NCI-H2196 (cell line): ENCODE measurements at regions not wholly inside any gene's neighbourhood (a gene's known extent, or its start where the extent isn't known, plus 50 kb on each side); places are given as distances from the start of the nearest gene placed in this dataset.
A peak's percentile ranks its signal among the peaks of the same experiment; 100 is the strongest.
"Not testable (repeated sequence)": the region's sequence is repeated elsewhere in the genome, so short reads cannot be mapped to it uniquely, and the experiment has no call there.

Source experiments
- DNase-seq: peaks from one replicate; lab custom pipeline; 2025; ENCODE audit not compliant: unreplicated experiment; lab: John Stamatoyannopoulos, UW

GRCh38 chr2:49686897-49687442 lies 532.7 kb upstream of the FSHR start:
- no peak for DNase-seq

DNA sequence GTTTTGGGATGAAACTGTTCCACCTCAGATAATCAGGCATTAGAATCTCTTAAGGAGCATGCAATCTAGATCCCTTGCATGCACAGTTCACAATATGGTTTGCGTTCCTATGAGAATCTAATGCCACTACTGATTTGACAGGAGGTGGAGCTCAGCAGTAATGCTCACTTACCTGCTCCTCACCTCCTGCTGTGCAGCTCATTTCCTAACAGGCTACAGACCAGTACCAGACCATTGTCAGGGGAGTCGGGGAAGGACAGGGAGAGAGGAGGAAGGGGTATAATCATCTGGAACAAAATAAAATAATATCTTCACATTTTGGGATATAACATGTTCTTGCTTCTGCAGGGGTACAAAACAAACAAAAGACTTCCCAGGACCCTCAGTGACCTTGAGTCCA lies 532.0 kb upstream of the FSHR start:
- no peak for DNase-seq

- no peak for DNase-seq
These were observed 522.9 kb upstream of the FSHR start for GRCh38 chr2:49677227-49677626.

DNA sequence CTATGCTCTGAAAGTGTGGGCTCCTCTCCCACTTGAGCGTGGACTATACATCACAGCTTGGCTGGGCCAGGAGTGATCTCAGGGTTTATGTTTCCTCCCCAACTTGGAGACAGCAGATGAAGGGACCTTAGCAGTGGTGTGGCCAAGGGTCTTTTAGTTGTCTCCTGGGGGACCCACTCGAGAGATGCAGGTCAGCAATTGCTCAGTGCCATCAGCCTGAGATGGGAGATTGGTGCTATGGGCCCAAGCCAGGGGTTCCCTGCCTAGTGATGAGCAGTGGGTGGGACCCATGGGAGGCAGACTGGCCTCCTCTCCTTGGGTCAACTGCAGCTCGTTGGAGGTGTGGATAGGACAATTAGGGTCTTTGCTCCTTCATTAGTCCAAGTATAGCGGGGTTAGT lies 510.5 kb upstream of the FSHR start:
- no peak for DNase-seq

- no peak for DNase-seq
These were observed 507.5 kb upstream of the FSHR start for GRCh38 chr2:49661809-49662208.

DNA sequence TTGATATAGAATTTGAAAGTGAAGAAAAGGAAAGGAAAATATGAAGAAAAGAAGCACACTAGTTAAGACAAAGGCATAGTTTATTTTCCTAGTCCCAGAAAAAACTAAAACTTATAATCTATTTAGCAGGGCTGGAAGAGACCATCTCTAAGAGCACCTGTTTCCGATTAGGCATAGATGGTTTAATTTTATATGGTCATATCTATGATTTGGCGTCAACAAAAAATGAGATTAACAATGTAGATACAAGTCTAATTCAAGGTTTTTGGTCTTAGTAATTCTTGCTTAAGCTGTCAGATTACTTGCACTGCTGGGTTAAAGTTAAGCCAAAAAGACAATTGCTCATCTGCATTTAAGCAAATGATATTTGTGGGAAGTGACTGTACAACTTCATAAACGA lies 502.5 kb upstream of the FSHR start:
- no peak for DNase-seq

DNA sequence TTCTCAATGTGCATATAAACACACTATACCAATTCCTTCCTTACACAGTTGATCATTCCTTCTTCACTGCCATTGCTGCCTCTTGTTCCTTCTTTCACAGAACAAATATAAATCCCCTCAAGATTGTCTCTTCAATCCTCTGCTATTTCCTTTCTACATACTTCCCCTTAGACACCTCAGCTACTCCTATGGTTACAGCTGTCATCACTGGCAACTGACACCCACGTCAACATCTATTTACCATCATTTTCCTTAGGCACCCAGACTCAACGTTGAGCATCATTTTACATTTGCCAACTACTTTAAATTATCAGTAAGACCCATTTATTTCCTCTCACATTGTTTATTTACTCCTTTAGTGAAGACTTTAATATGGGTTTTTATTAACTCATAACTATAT lies 488.8 kb upstream of the FSHR start:
- no peak for DNase-seq

GRCh38 chr2:49640630-49641029 lies 486.3 kb upstream of the FSHR start:
- no peak for DNase-seq

DNA sequence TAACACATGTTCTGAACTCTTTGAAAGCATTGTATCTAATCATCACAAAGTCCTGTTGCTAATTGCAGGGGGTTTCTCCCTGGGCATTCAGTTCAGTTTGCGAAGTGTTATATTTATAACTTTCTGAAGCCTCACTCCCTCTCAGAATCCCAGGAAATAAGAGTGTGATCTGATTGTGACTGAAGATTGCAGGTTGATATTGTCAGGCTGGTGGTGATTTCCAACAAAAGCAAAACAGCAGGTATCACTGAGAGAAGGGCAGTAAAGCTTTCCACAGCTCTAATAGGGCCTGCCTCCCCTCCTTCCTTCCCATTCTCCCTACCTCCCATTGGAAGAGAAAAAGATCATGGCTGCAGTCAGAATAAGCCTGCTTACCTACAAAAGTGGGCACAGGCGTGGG lies 466.7 kb upstream of the FSHR start:
- DNase-seq: no peak

GRCh38 chr2:49619804-49620203 lies 465.5 kb upstream of the FSHR start:
- no peak for DNase-seq

DNA sequence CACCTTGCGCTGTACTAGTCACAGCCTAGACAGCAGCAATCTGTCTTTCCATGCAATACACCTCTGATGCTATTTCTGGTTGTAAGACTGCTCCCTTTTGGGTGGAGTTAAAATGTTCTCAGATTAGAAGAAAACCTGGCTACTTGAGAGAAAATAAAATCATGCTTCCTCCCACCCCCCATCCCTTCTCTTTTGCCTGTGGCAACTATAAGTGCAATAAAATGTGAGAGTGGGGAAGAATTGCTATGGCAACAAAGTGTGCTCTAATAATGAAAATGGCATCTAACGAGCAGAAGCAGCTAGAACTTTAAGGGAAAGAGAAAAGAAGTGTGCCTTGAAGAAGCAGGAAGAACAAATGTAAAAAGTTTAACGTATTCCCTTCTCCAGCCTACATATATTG lies 464.2 kb upstream of the FSHR start:
- no peak for DNase-seq

- peak; percentile 8 for DNase-seq
These were observed 462.5 kb upstream of the FSHR start for GRCh38 chr2:49616800-49617199.

DNA sequence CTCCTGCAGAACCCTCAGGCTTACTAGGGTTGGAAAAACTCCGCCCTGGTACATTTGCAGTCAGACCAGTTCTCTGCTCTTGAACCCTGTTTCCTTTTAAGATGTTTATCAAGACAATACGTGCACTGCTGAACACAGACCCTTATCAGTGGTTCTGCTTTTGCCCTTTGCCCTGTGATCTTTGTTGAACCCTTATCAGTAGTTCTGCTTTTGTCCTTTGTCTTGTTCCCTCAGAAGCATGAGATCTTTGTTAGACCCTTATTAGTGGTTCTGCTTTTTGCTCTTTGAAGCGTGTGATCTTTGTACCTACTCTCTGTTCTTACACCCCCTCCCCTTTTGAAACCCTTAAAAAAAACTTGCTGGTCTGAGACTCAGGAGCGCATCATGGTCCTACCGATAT lies 457.5 kb upstream of the FSHR start:
- DNase-seq: not testable (repeated sequence)

DNA sequence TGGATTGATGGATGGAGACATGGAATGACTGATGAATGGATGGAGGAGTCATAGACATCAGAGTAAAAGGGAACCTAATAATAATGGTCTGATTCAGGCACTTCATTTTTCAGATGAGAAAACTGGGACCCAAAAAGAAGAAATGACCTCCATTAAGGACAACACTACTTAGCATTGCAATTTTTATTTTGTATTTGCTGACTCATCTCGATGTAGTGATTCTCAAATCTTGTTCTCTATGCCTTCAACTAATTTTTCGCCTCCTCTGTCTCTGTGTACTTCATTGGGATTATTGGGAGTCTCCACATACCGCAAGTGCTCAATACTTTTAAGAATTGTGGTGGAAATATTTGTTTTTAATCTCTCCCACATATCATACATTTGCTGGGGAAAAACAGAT lies 446.2 kb upstream of the FSHR start:
- no peak for DNase-seq

DNA sequence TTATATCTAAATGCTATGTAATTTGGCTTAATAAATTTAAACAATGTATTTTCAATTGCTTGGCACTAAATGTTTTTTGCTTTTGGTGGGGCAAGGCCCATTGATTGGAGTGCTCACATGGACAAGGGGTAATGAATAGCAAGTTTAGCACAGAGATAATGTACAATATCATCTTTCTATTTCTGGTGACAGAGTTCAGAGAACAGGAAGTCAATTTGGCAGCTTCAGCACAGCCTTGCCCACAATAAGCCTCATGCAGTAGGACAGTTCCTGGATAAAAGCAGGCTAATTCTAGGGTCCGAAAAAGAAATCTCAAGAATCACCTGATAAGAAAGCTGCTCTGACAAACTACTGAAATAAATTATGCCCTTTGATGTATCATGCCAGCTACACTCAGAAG lies 443.9 kb upstream of the FSHR start:
- no peak for DNase-seq

DNA sequence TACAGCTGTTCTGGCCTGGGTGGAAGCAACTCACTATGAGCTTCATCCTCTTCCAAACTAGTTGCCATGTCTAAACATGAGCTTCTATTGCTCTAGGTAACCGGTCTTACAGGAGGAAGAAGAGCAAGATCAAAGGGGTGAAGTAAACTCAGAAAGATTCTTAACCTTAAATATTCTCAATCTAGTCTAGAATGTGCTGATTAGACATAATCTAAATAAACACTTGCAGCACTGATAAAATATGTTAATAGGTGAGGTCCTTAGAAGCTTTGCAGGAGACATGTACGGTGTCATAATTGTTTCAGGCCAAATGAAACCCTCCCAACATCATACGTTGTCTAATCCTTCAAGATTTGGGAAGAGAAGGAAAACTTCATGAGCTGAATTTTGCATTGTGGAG lies 431.6 kb upstream of the FSHR start:
- DNase-seq: no peak

GRCh38 chr2:49582946-49583345 lies 428.6 kb upstream of the FSHR start:
- no peak for DNase-seq

GRCh38 chr2:49577041-49577440 lies 422.7 kb upstream of the FSHR start:
- no peak for DNase-seq

GRCh38 chr2:49569176-49569575 lies 414.9 kb upstream of the FSHR start:
- DNase-seq: no peak

- DNase-seq: no peak
These were observed 413.7 kb upstream of the FSHR start for GRCh38 chr2:49567811-49568600.

GRCh38 chr2:49567021-49567420 lies 412.7 kb upstream of the FSHR start:
- no peak for DNase-seq

DNA sequence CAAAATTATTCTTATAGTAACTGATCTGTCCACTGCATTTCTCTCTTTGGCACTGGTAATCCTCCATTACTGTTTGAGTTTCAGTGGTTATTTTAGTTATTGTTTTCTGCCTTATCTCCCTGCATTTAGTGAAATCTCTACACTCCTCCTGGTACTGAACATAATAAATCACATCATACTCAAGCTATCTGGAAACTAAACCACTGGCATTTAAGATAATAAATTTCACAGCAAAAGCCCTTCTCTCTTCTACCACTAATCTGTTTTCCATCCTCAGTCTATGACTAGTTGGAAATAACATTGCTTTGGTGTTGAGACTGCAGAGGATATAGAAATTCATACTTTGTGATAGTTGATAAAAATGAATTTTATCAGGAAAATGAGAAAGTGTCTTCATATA lies 399.3 kb upstream of the FSHR start:
- DNase-seq: no peak

DNA sequence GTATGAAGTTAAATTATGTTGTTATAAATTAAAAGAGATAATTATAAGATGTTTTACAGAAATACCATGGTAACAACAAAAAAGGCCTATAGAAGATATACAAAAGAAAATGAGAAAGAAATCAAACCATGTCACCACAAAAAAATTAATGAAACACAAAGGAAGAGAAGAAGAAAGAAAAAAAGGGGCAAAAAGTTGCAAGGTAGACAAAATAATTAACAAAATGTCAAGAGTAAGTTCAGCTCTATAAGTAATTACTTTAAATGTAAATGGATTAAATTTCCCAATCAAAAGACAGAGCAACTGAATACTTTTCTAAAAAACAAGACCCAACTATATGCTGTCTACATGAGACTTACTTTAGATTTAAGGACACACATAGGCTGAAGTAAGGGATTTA lies 378.4 kb upstream of the FSHR start:
- DNase-seq: no peak
